ENCODE measurements at regions not wholly inside any gene's neighbourhood (a gene's known extent, or its start where the extent isn't known, plus 50 kb on each side); places are given as distances from the start of the nearest gene placed in this dataset.

DNA sequence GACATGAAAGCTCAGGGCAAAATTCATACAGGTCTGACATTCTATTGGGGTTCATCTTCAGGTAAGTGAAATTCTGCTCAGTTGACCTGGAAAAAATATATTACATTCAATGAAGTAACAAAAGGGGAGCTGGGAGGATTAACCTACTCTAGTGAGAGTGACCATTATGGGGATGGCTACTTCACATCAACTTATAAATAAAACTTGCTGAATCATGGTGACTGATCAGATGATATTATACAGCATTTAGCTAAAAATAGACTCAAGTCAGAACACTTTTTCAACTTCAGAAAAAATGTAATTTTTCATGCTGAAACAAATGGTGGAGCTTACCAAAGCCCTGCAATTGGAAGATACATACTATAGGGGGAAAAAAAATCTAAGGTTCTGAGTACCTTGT is 800.2 kb downstream of the FSCB start:
- TF ChIP-seq ZFX (IDR thresholded peaks at IDR 0.05): no peak
- TF ChIP-seq, protein P1, sequence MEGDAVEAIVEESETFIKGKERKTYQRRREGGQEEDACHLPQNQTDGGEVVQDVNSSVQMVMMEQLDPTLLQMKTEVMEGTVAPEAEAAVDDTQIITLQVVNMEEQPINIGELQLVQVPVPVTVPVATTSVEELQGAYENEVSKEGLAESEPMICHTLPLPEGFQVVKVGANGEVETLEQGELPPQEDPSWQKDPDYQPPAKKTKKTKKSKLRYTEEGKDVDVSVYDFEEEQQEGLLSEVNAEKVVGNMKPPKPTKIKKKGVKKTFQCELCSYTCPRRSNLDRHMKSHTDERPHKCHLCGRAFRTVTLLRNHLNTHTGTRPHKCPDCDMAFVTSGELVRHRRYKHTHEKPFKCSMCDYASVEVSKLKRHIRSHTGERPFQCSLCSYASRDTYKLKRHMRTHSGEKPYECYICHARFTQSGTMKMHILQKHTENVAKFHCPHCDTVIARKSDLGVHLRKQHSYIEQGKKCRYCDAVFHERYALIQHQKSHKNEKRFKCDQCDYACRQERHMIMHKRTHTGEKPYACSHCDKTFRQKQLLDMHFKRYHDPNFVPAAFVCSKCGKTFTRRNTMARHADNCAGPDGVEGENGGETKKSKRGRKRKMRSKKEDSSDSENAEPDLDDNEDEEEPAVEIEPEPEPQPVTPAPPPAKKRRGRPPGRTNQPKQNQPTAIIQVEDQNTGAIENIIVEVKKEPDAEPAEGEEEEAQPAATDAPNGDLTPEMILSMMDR (conservative IDR thresholded peaks at IDR 0.05): no peak
